ENCODE measurements at regions not wholly inside any gene's neighbourhood (a gene's known extent, or its start where the extent isn't known, plus 50 kb on each side); places are given as distances from the start of the nearest gene placed in this dataset.

DNA sequence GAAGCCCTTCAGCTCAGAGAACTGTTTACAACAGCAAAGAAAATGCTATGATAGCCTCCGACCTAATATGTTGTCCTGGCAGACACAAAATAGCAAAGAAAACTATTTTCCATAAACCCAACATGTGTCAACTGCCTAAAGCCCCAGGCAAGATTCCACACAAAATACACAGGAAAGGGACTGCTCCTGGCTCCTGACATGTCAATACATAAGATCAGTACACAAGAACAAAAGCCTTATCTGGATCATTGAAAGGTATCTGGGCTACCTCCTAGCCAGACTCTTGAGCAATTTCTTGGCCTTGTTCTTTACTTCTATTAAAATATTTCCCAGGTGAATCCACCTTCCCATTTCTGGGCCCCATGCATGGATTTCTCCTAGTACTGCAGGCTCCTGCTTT, 242.3 kb upstream of the GRIP1 start:
- DNase-seq (ENCODE audit: low spot score) (no peak), ATAC-seq (ENCODE audit: low read depth) (no peak)
- no peaks in the 10 kb centered on the region for H3K36me3 ChIP-seq (ENCODE audit: low read depth)
- H3K4me3 ChIP-seq (ENCODE audit: severe bottlenecking) = no peak overlapping the region
- H3K27me3 ChIP-seq (ENCODE audit: insufficient read depth, poor library complexity, severe bottlenecking) = no peaks in the 10 kb centered on the region
- H3K27ac ChIP-seq (ENCODE audit: poor library complexity, severe bottlenecking) = no peak overlapping the region
- no peaks in the 10 kb centered on the region for H3K4me1 ChIP-seq (ENCODE audit: insufficient read depth, poor library complexity, severe bottlenecking)
- TF ChIP-seq, protein P1, sequence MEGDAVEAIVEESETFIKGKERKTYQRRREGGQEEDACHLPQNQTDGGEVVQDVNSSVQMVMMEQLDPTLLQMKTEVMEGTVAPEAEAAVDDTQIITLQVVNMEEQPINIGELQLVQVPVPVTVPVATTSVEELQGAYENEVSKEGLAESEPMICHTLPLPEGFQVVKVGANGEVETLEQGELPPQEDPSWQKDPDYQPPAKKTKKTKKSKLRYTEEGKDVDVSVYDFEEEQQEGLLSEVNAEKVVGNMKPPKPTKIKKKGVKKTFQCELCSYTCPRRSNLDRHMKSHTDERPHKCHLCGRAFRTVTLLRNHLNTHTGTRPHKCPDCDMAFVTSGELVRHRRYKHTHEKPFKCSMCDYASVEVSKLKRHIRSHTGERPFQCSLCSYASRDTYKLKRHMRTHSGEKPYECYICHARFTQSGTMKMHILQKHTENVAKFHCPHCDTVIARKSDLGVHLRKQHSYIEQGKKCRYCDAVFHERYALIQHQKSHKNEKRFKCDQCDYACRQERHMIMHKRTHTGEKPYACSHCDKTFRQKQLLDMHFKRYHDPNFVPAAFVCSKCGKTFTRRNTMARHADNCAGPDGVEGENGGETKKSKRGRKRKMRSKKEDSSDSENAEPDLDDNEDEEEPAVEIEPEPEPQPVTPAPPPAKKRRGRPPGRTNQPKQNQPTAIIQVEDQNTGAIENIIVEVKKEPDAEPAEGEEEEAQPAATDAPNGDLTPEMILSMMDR (IDR thresholded peaks at IDR 0.05; ENCODE audit: poor library complexity, severe bottlenecking) = no peak
- H3K9me3 ChIP-seq (ENCODE audit: severe bottlenecking) = no peaks in the 10 kb centered on the region

- H3K9me3 ChIP-seq (ENCODE audit: severe bottlenecking) = no peaks in the 10 kb centered on the region
- DNase-seq (ENCODE audit: low spot score) = no peak
- TF ChIP-seq, protein P1 (IDR thresholded peaks at IDR 0.05; ENCODE audit: poor library complexity, severe bottlenecking) = no peak
- H3K4me1 ChIP-seq (ENCODE audit: insufficient read depth, poor library complexity, severe bottlenecking) = no peaks in the 10 kb centered on the region
- no peak for ATAC-seq (ENCODE audit: low read depth)
- H3K27ac ChIP-seq (ENCODE audit: poor library complexity, severe bottlenecking) = no peak overlapping the region
- H3K4me3 ChIP-seq (ENCODE audit: severe bottlenecking) = no peak overlapping the region
- H3K36me3 ChIP-seq (ENCODE audit: low read depth) = no peaks in the 10 kb centered on the region
- H3K27me3 ChIP-seq (ENCODE audit: insufficient read depth, poor library complexity, severe bottlenecking) = no peaks in the 10 kb centered on the region
Measured at GRCh38 chr12:66925083-66925482, 246.2 kb upstream of the GRIP1 start.

GRCh38 chr12:66929121-66929520, 250.2 kb upstream of the GRIP1 start:
- Histone ChIP-seq H3K27me3 (ENCODE audit: insufficient read depth, poor library complexity, severe bottlenecking) (no peaks in the 10 kb centered on the region), H3K4me3 (ENCODE audit: severe bottlenecking) (no peak overlapping the region), H3K36me3 (ENCODE audit: low read depth) (no peaks in the 10 kb centered on the region), H3K4me1 (ENCODE audit: insufficient read depth, poor library complexity, severe bottlenecking) (no peaks in the 10 kb centered on the region), H3K9me3 (ENCODE audit: severe bottlenecking) (no peaks in the 10 kb centered on the region), H3K27ac (ENCODE audit: poor library complexity, severe bottlenecking) (no peak overlapping the region)
- no peak for DNase-seq (ENCODE audit: low spot score)
- TF ChIP-seq, protein P1 (IDR thresholded peaks at IDR 0.05; ENCODE audit: poor library complexity, severe bottlenecking) = no peak
- no peak for ATAC-seq (ENCODE audit: low read depth)

GRCh38 chr12:66931091-66931490, 252.2 kb upstream of the GRIP1 start:
- TF ChIP-seq, protein P1 (IDR thresholded peaks at IDR 0.05; ENCODE audit: poor library complexity, severe bottlenecking) = no peak
- Histone ChIP-seq H3K4me3 (ENCODE audit: severe bottlenecking) (no peak overlapping the region), H3K36me3 (ENCODE audit: low read depth) (no peaks in the 10 kb centered on the region), H3K27me3 (ENCODE audit: insufficient read depth, poor library complexity, severe bottlenecking) (no peaks in the 10 kb centered on the region), H3K4me1 (ENCODE audit: insufficient read depth, poor library complexity, severe bottlenecking) (no peaks in the 10 kb centered on the region), H3K27ac (ENCODE audit: poor library complexity, severe bottlenecking) (no peak overlapping the region), H3K9me3 (ENCODE audit: severe bottlenecking) (no peaks in the 10 kb centered on the region)
- no peak for DNase-seq (ENCODE audit: low spot score)
- ATAC-seq (ENCODE audit: low read depth) = no peak

DNA sequence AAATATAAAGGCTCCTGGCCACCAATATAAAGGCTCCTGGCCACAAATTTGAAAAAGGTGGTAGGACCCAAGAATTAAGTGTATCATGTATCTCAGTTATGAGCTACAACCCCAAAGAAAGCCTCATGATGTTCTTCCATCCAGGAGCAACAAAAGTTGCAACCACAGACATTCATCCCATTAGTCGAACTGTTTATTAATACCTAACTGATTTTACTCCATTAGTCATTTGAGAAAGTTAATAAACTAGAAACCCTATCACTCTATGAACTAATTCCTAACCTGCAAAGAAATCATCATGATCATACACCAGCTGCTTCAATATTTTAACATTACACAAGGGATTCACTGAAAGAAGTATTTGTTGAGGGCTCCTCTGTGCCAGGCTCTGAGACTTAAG, 253.2 kb upstream of the GRIP1 start:
- no peaks in the 10 kb centered on the region for H3K36me3 ChIP-seq (ENCODE audit: low read depth)
- TF ChIP-seq, protein P1 (IDR thresholded peaks at IDR 0.05; ENCODE audit: poor library complexity, severe bottlenecking) = no peak

More for the DNA sequence above, 253.2 kb upstream of the GRIP1 start:
- no peak overlapping the region for H3K4me3 ChIP-seq (ENCODE audit: severe bottlenecking)
- H3K4me1 ChIP-seq (ENCODE audit: insufficient read depth, poor library complexity, severe bottlenecking) = no peaks in the 10 kb centered on the region
- H3K27ac ChIP-seq (ENCODE audit: poor library complexity, severe bottlenecking) = no peak overlapping the region
- ATAC-seq (ENCODE audit: low read depth) (no peak), DNase-seq (ENCODE audit: low spot score) (no peak)
- H3K9me3 ChIP-seq (ENCODE audit: severe bottlenecking) = no peaks in the 10 kb centered on the region
- H3K27me3 ChIP-seq (ENCODE audit: insufficient read depth, poor library complexity, severe bottlenecking) = no peaks in the 10 kb centered on the region
